Esophagus muscularis mucosa (tissue), 3 donors: ENCODE measurements at regions not wholly inside any gene's neighbourhood (a gene's known extent, or its start where the extent isn't known, plus 50 kb on each side); places are given as distances from the start of the nearest gene placed in this dataset.

Experiments used
- CTCF ChIP-seq, 3 experiments: fragments of 200-600 bp in 2 of 3; fragments of 450-650 bp in 1 of 3; sonication (generic) in 2 of 3; IDR thresholded peaks; one replicate each; pipeline ENCODE4 v1.5.1; 2017 to 2019; ENCODE audit warnings: antibody characterized with exemption in 3 of 3, mild to moderate bottlenecking in 2 of 3, moderate library complexity in 1 of 3
- POLR2A ChIP-seq: fragments of 450-650 bp; IDR thresholded peaks from one replicate; pipeline ENCODE4 v1.6.1; 2017; ENCODE audit warnings: antibody characterized with exemption, moderate library complexity, mild to moderate bottlenecking, low read depth
- POLR2AphosphoS5 ChIP-seq, 2 donors: sonication (generic); formaldehyde crosslinking; IDR thresholded peaks; one replicate each; pipeline ENCODE4 v1.6.1; 2017; ENCODE audit warnings: antibody characterized with exemption in 2 of 2

- TF ChIP-seq CTCF (IDR thresholded peaks at IDR 0.05): no peak
- TF ChIP-seq POLR2A: no peak
- TF ChIP-seq POLR2AphosphoS5 (IDR thresholded peaks at IDR 0.05): no peak
Observed at GRCh38 chr9:119829748-119830147, 460.5 kb upstream of the BRINP1 start.
